Neural progenitor cell (in vitro differentiated cells): ENCODE measurements at regions not wholly inside any gene's neighbourhood (a gene's known extent, or its start where the extent isn't known, plus 50 kb on each side); places are given as distances from the start of the nearest gene placed in this dataset.
A peak's percentile ranks its signal among the peaks of the same experiment; 100 is the strongest.

Experiments used
- DNase-seq: peaks from one replicate; pipeline ENCODE4 v3.0.0-alpha.2; 2016; ENCODE audit warnings: low spot score
- H2AFZ ChIP-seq: fragments of 200-600 bp; sonication (generic); replicated peaks from 2 replicates; pipeline ENCODE4 v1.6.1; 2016; ENCODE audit warnings: antibody characterized with exemption
- H3F3A ChIP-seq: fragments of 200-600 bp; sonication (generic); 2 replicates; pipeline ENCODE4 v1.6.1; 2016; ENCODE audit warnings: antibody characterized with exemption, low read depth
- H3K27ac ChIP-seq: fragments of 200-600 bp; sonication (generic); 2 replicates; pipeline ENCODE4 v1.5.1; 2016; ENCODE audit warnings: mild to moderate bottlenecking
- H3K27me3 ChIP-seq: fragments of 200-600 bp; sonication (generic); 2 replicates; pipeline ENCODE4 v1.6.1; 2016; ENCODE audit warnings: mild to moderate bottlenecking, moderate library complexity
- H3K36me3 ChIP-seq: fragments of 200-600 bp; sonication (generic); 2 replicates; pipeline ENCODE4 v1.5.1; 2016
- H3K4me1 ChIP-seq: fragments of 200-600 bp; sonication (generic); 2 replicates; pipeline ENCODE4 v1.6.1; 2016; ENCODE audit warnings: mixed run types
- H3K4me2 ChIP-seq: fragments of 200-600 bp; sonication (generic); 2 replicates; pipeline ENCODE4 v1.6.1; 2016
- H3K4me3 ChIP-seq: fragments of 200-600 bp; sonication (generic); 2 replicates; pipeline ENCODE4 v1.5.1; 2016
- H3K79me2 ChIP-seq: fragments of 200-600 bp; sonication (generic); 2 replicates; pipeline ENCODE4 v1.6.1; 2016; ENCODE audit warnings: low read depth
- H3K9ac ChIP-seq: fragments of 200-600 bp; sonication (generic); 2 replicates; pipeline ENCODE4 v1.6.1; 2016
- H3K9me3 ChIP-seq: fragments of 200-600 bp; sonication (generic); 2 replicates; pipeline ENCODE4 v1.5.1; 2016; ENCODE audit warnings: low read depth
- H4K20me1 ChIP-seq: fragments of 200-600 bp; sonication (generic); 2 replicates; pipeline ENCODE4 v1.6.1; 2016; ENCODE audit warnings: low read depth
- H3K27ac Mint-ChIP-seq: 3 replicates; pipeline ENCODE4 v1.8.0; 2021; ENCODE audit warnings: mixed read lengths
- H3K27me3 Mint-ChIP-seq: 2 replicates; pipeline ENCODE4 v1.8.0; 2022; ENCODE audit warnings: low read depth, mild to moderate bottlenecking, inconsistent platforms, moderate library complexity, mixed read lengths; ENCODE audit not compliant: insufficient read depth
- H3K36me3 Mint-ChIP-seq: 3 replicates; pipeline ENCODE4 v1.8.0; 2021; ENCODE audit warnings: mixed read lengths
- H3K4me1 Mint-ChIP-seq: 3 replicates; pipeline ENCODE4 v1.8.0; 2021; ENCODE audit warnings: mixed read lengths
- H3K4me3 Mint-ChIP-seq: 3 replicates; pipeline ENCODE4 v1.8.0; 2021; ENCODE audit warnings: mild to moderate bottlenecking, moderate library complexity, mixed read lengths
- H3K9me3 Mint-ChIP-seq: 3 replicates; pipeline ENCODE4 v1.8.0; 2020; ENCODE audit warnings: mixed read lengths
- CTCF ChIP-seq: fragments of 200-600 bp; sonication (generic); IDR thresholded peaks from 2 replicates; pipeline ENCODE4 v1.5.1; 2017; ENCODE audit warnings: antibody characterized with exemption, mild to moderate bottlenecking
- EZH2 ChIP-seq: fragments of 200-600 bp; sonication (generic); IDR thresholded peaks from 2 replicates; pipeline ENCODE4 v1.6.1; 2017; ENCODE audit warnings: antibody characterized with exemption, mild to moderate bottlenecking, moderate library complexity
- EZH2phosphoT487 ChIP-seq: fragments of 200-600 bp; sonication (generic); IDR thresholded peaks from 2 replicates; pipeline ENCODE4 v1.6.1; 2017; ENCODE audit warnings: antibody characterized with exemption

DNA sequence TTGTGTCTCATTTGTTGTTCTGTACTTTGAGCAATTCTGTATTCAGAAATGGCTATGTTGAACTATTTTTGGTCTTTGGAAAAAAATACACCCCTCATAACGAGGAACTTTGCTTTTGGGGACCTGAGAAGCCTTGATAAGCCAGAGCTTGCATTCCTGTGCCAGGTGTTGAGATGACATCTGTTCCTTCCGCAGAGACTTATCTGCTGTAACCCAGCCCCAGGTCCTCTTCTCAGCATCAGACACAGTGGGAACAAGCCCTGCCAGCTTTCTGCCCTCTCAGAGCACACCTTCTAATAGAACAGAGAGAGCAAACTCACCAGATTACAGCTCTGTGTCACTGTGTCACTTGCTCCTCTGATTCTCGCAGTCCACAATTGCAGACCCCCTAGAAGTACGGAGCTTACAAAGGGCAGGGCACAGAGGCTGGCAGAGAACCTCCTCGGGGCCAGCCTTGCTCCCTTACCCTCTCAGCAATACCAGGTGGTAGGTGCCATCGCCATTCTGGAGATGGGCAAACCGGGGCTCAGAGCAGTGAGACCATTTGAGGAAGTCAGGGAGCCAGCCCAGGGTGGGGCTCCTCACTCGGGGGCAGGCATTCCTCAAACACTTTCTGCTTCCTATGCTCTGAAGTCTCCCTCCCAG, 97.4 kb downstream of the DDX1 start:
- Histone ChIP-seq H3K4me3 (no peak overlapping the region), H2AFZ (no peak overlapping the region), H3K9me3 (no peaks in the 10 kb centered on the region), H3K27me3 (no peaks in the 10 kb centered on the region), H3K79me2 (no peaks in the 10 kb centered on the region), H3K4me2 (no peak overlapping the region), H4K20me1 (no peaks in the 10 kb centered on the region), H3K36me3 (no peaks in the 10 kb centered on the region), H3K4me1 (peaks cover 13% of the 10 kb centered on the region), H3K27ac (no peak overlapping the region), H3K9ac (no peak overlapping the region), H3F3A (no peaks in the 10 kb centered on the region)
- no peak for TF ChIP-seq EZH2phosphoT487
- TF ChIP-seq EZH2: no peak
- no peak for TF ChIP-seq CTCF
- no peaks in the 10 kb centered on the region for H3K36me3 Mint-ChIP-seq
- H3K9me3 Mint-ChIP-seq: peaks cover 2% of the 10 kb centered on the region
- no peak overlapping the region for H3K27ac Mint-ChIP-seq
- DNase-seq: no peak
- peaks cover 24% of the 10 kb centered on the region for H3K4me1 Mint-ChIP-seq
- H3K4me3 Mint-ChIP-seq: no peak overlapping the region
- peaks cover 10% of the 10 kb centered on the region for H3K27me3 Mint-ChIP-seq

DNA sequence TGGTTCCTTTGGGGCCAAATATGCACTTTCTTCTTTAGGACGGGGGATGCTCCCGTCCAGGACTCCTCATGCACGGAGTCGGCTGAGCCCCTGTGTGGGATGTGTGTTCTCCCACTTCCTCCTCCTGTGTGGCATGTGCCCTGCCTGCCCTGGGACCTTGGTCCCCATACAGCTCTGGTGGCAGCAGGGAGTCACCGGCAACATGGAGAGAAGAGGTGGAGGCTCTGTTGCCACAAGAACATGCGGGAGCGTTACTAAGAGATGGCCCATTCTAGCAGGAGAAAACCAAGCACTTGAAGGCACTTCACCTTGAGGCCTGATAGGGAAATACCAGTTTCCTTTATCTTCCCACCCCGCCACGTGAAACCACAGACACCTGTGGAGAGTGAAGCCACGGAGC, 98.0 kb downstream of the DDX1 start:
- Mint-ChIP-seq H3K9me3 (peaks cover 2% of the 10 kb centered on the region), H3K4me3 (no peak overlapping the region), H3K4me1 (peaks cover 24% of the 10 kb centered on the region), H3K27me3 (peaks cover 10% of the 10 kb centered on the region), H3K27ac (peak overlapping the region; percentile 46), H3K36me3 (no peaks in the 10 kb centered on the region)
- no peaks in the 10 kb centered on the region for H3K36me3 ChIP-seq
- no peak overlapping the region for H3K4me2 ChIP-seq
- no peak overlapping the region for H2AFZ ChIP-seq
- no peak for DNase-seq
- no peak overlapping the region for H3K27ac ChIP-seq
- no peaks in the 10 kb centered on the region for H4K20me1 ChIP-seq
- H3F3A ChIP-seq: no peaks in the 10 kb centered on the region
- TF ChIP-seq EZH2phosphoT487 (no peak), EZH2 (no peak), CTCF (no peak)
- H3K79me2 ChIP-seq: no peaks in the 10 kb centered on the region
- peaks cover 13% of the 10 kb centered on the region for H3K4me1 ChIP-seq
- H3K27me3 ChIP-seq: no peaks in the 10 kb centered on the region
- no peak overlapping the region for H3K9ac ChIP-seq
- H3K9me3 ChIP-seq: no peaks in the 10 kb centered on the region
- H3K4me3 ChIP-seq: no peak overlapping the region

GRCh38 chr2:15691586-15692310, 100.1 kb downstream of the DDX1 start:
- no peaks in the 10 kb centered on the region for H3K9me3 Mint-ChIP-seq
- H3K4me1 ChIP-seq: peaks cover 10% of the 10 kb centered on the region
- H4K20me1 ChIP-seq: no peaks in the 10 kb centered on the region
- H3K27ac ChIP-seq: no peak overlapping the region
- no peak overlapping the region for H3K4me3 ChIP-seq
- no peaks in the 10 kb centered on the region for H3K36me3 Mint-ChIP-seq
- H3K9ac ChIP-seq: no peak overlapping the region
- H3K4me3 Mint-ChIP-seq: no peak overlapping the region
- peaks cover 12% of the 10 kb centered on the region for H3K27me3 Mint-ChIP-seq
- H3K4me2 ChIP-seq: no peak overlapping the region
- peaks cover 22% of the 10 kb centered on the region for H3K4me1 Mint-ChIP-seq
- H2AFZ ChIP-seq: no peak overlapping the region
- no peak for TF ChIP-seq EZH2
- no peak for TF ChIP-seq CTCF
- no peak for TF ChIP-seq EZH2phosphoT487
- H3K36me3 ChIP-seq: no peaks in the 10 kb centered on the region
- H3K27me3 ChIP-seq: no peaks in the 10 kb centered on the region
- no peak overlapping the region for H3K27ac Mint-ChIP-seq
- H3K9me3 ChIP-seq: no peaks in the 10 kb centered on the region
- DNase-seq: no peak
- H3K79me2 ChIP-seq: no peaks in the 10 kb centered on the region
- no peaks in the 10 kb centered on the region for H3F3A ChIP-seq
